ENCODE measurements at regions not wholly inside any gene's neighbourhood (a gene's known extent, or its start where the extent isn't known, plus 50 kb on each side); places are given as distances from the start of the nearest gene placed in this dataset.

- TF ChIP-seq THYN1 (CRISPR knock-in tag; IDR thresholded peaks at IDR 0.05; ENCODE audit: borderline replicate concordance, low read depth) = no peak
- no peak for TF ChIP-seq NR2F6 (IDR thresholded peaks at IDR 0.05)
- TF ChIP-seq NR2F6 (CRISPR knock-in tag; IDR thresholded peaks at IDR 0.05) = no peak
- TF ChIP-seq ZNF407 (CRISPR knock-in tag; IDR thresholded peaks at IDR 0.05; ENCODE audit: not compliant biosample characterization) = no peak
- no peak for TF ChIP-seq ARNT (IDR thresholded peaks at IDR 0.05)
These were observed 77.6 kb upstream of the FRMPD4 start (continued) for GRCh38 chrX:12060489-12061260.

GRCh38 chrX:12065251-12065650 lies 73.0 kb upstream of the FRMPD4 start:
- WGBS (ENCODE audit: low lambda C conversion rate) = 0% methylated on average over 1 of the region's 5 CpGs
- Histone ChIP-seq H3K4me1 (ENCODE audit: insufficient read depth, low read length) (no peaks in the 10 kb centered on the region), H4K20me1 (ENCODE audit: insufficient read depth, low read length) (no peaks in the 10 kb centered on the region), H3K4me3 (replicated peaks in 1 of 3; ENCODE audit: insufficient read depth in 1 of 3, low read depth in 2 of 3, low read length in 3 of 3) (no peak overlapping the region), H3K9me3 (ENCODE audit: low read length) (no peaks in the 10 kb centered on the region), H3K9ac (ENCODE audit: insufficient read depth, low read depth, low read length) (no peak overlapping the region), H3K79me2 (ENCODE audit: insufficient read depth, low read length) (no peaks in the 10 kb centered on the region), H3K27ac (ENCODE audit: extremely low read length, insufficient read depth, low read length) (no peak overlapping the region), H3K4me2 (ENCODE audit: low read depth, low read length) (no peak overlapping the region), H3K27me3 (ENCODE audit: control insufficient read depth in 1 of 2, insufficient read depth in 2 of 2, low read length in 2 of 2) (no peaks in the 10 kb centered on the region), H3K36me3 (replicated peaks in 1 of 2; ENCODE audit: control insufficient read depth in 1 of 2, insufficient read depth in 2 of 2, low read length in 2 of 2) (no peaks in the 10 kb centered on the region), H2AFZ (ENCODE audit: low read length) (no peak overlapping the region)
- BruUV-seq (replicated peaks) = no TSS peak
- peak; percentile 88 for TF ChIP-seq MIER2 (CRISPR knock-in tag; IDR thresholded peaks at IDR 0.05)
- TF ChIP-seq ZNF251 (CRISPR knock-in tag; IDR thresholded peaks at IDR 0.05) = no peak
- no peak for TF ChIP-seq NFKB2 (CRISPR knock-in tag; IDR thresholded peaks at IDR 0.05; ENCODE audit: borderline replicate concordance)
- no peak for TF ChIP-seq ZSCAN21 (CRISPR knock-in tag; IDR thresholded peaks at IDR 0.05; ENCODE audit: borderline replicate concordance)
- no peak for TF ChIP-seq ZNF451 (CRISPR knock-in tag; IDR thresholded peaks at IDR 0.05)
- peak; percentile 28 to 90 for TF ChIP-seq REST (IDR thresholded peaks at IDR 0.05; ENCODE audit: borderline replicate concordance in 1 of 2, low read depth in 1 of 2, low read length in 2 of 2)
- ATAC-seq = no peak
- no peak for FAIRE-seq
- in situ Hi-C loops (cut with HindIII; ENCODE audit: extremely low pct_ligation_motif_present, low pct_unique_long_range_greater_than_20kb) (no loop called here), intact Hi-C loops (cut with micrococcal nuclease; ENCODE audit: unreplicated experiment) (no loop called here)
- ChIA-PET POLR2A (no interaction called here), CTCF (ENCODE audit: low intra/inter-chr PET ratio, low total read pairs) (no interaction called here)
- no peak for DNase-seq (ENCODE audit: low spot score)

Data from HepG2 (cell line).